HL-60 (cell line): ENCODE measurements at regions not wholly inside any gene's neighbourhood (a gene's known extent, or its start where the extent isn't known, plus 50 kb on each side); places are given as distances from the start of the nearest gene placed in this dataset.

ENCODE experiments used
- CTCF ChIP-seq: IDR thresholded peaks from one replicate; pipeline ENCODE4 v1.5.1; 2011; ENCODE audit warnings: low read length, control low read depth, inconsistent platforms; ENCODE audit not compliant: insufficient read depth
- POLR2AphosphoS5 ChIP-seq: IDR thresholded peaks from 2 replicates; pipeline ENCODE4 v1.6.1; 2012; ENCODE audit warnings: low read depth
- REST ChIP-seq: IDR thresholded peaks from 2 replicates; pipeline ENCODE4 v1.6.1; 2012; ENCODE audit warnings: low read depth; ENCODE audit not compliant: insufficient replicate concordance
- SPI1 ChIP-seq: IDR thresholded peaks from 2 replicates; pipeline ENCODE4 v1.6.1; 2012; ENCODE audit warnings: low read depth, mild to moderate bottlenecking, borderline replicate concordance

- TF ChIP-seq REST, result no peak
- TF ChIP-seq POLR2AphosphoS5, result no peak
- TF ChIP-seq CTCF, result no peak
- TF ChIP-seq SPI1, result no peak
These were observed 119.2 kb upstream of the STK17B start for GRCh38 chr2:196290569-196290968.
